ENCODE measurements at regions not wholly inside any gene's neighbourhood (a gene's known extent, or its start where the extent isn't known, plus 50 kb on each side); places are given as distances from the start of the nearest gene placed in this dataset.
A peak's percentile ranks its signal among the peaks of the same experiment; 100 is the strongest.

GRCh38 chr19:5213667-5214066 lies 126.9 kb downstream of the PTPRS start:
- H3K4me3 ChIP-seq, result no peak overlapping the region
- H3K27ac ChIP-seq, result no peak overlapping the region
- WGBS, 2 donors, result 89 to 90% methylated on average over 3 of the region's 3 CpGs
- ATAC-seq (ENCODE audit: low FRiP score in 2 of 2) (no peak), DNase-seq (no peak)
- peaks cover 18 to 77% (median 52%) of the 10 kb centered on the region in 4 donors for H3K36me3 ChIP-seq
- TF ChIP-seq, protein P1, sequence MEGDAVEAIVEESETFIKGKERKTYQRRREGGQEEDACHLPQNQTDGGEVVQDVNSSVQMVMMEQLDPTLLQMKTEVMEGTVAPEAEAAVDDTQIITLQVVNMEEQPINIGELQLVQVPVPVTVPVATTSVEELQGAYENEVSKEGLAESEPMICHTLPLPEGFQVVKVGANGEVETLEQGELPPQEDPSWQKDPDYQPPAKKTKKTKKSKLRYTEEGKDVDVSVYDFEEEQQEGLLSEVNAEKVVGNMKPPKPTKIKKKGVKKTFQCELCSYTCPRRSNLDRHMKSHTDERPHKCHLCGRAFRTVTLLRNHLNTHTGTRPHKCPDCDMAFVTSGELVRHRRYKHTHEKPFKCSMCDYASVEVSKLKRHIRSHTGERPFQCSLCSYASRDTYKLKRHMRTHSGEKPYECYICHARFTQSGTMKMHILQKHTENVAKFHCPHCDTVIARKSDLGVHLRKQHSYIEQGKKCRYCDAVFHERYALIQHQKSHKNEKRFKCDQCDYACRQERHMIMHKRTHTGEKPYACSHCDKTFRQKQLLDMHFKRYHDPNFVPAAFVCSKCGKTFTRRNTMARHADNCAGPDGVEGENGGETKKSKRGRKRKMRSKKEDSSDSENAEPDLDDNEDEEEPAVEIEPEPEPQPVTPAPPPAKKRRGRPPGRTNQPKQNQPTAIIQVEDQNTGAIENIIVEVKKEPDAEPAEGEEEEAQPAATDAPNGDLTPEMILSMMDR (IDR thresholded peaks at IDR 0.05), result no peak
- TF ChIP-seq POLR2A (IDR thresholded peaks at IDR 0.05), result no peak
- TF ChIP-seq POLR2AphosphoS5 (IDR thresholded peaks at IDR 0.05), result no peak
- TF ChIP-seq EP300 (IDR thresholded peaks at IDR 0.05), result no peak
- no peaks in the 10 kb centered on the region for H3K4me1 ChIP-seq
- H3K27me3 ChIP-seq, result no peaks in the 10 kb centered on the region
- H3K9me3 ChIP-seq, result peaks cover 0 to 3% (median 0%) of the 10 kb centered on the region in 4 donors

- no peaks in the 10 kb centered on the region for H3K27me3 ChIP-seq
- no peak overlapping the region for H3K4me3 ChIP-seq
- H3K9me3 ChIP-seq, result peaks cover 0 to 3% (median 0%) of the 10 kb centered on the region in 4 donors
- H3K4me1 ChIP-seq, result no peaks in the 10 kb centered on the region
- ATAC-seq (ENCODE audit: low FRiP score in 2 of 2) (no peak), DNase-seq (peak in 1 of 2 donors; percentile 72)
- TF ChIP-seq, protein P1 (IDR thresholded peaks at IDR 0.05), result no peak
- TF ChIP-seq POLR2A (IDR thresholded peaks at IDR 0.05), result no peak
- no peak for TF ChIP-seq EP300 (IDR thresholded peaks at IDR 0.05)
- TF ChIP-seq POLR2AphosphoS5 (IDR thresholded peaks at IDR 0.05), result no peak
- no peak overlapping the region for H3K27ac ChIP-seq
- 93 to 97% methylated on average over 14 to 30 of the region's 30 CpGs for WGBS, 2 donors
- peaks cover 15 to 69% (median 49%) of the 10 kb centered on the region in 4 donors for H3K36me3 ChIP-seq
Observed at GRCh38 chr19:5212101-5212500, 128.5 kb downstream of the PTPRS start.

DNA sequence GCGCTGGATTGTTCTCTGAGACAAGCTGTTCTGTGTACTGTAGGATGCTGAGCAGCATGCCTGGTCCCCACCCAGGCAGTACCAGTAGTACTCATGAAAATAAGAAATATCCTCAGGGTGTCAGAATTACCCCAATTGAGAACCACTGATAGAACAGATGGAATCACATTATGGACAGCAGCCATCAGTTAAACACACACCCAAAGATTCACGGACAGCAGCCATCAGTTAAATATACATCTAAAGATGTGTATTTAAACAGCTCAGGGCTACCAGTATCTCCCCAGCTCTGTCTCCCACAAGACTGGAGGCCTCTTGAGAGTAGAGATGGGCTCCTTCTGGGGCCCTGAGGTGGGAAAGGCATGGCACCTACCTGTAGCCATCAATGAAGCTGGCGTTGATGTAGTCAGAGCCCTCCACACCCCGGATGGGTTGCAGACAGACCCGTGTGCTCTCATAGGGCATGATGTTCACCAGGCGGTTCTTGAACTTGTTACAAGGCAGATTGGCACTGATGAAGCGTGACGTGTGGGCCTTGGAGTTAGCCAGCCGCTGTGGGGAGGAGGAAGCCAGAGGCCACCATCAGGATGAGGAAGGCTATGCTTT lies 129.3 kb downstream of the PTPRS start:
- no peak for ATAC-seq (ENCODE audit: low FRiP score in 2 of 2)
- H3K4me3 ChIP-seq, result no peak overlapping the region

GRCh38 chr19:5210556-5210955 lies 130.1 kb downstream of the PTPRS start:
- no peaks in the 10 kb centered on the region for H3K4me1 ChIP-seq
- peak in 1 of 2 donors; percentile 72 for DNase-seq
- 95 to 97% methylated on average over 19 to 23 of the region's 23 CpGs for WGBS, 2 donors
- H3K4me3 ChIP-seq, result no peak overlapping the region
- no peaks in the 10 kb centered on the region for H3K27me3 ChIP-seq
- TF ChIP-seq POLR2AphosphoS5 (IDR thresholded peaks at IDR 0.05), result no peak
- no peak for TF ChIP-seq POLR2A (IDR thresholded peaks at IDR 0.05)
- TF ChIP-seq EP300 (IDR thresholded peaks at IDR 0.05), result no peak
- TF ChIP-seq, protein P1 (IDR thresholded peaks at IDR 0.05), result no peak
- no peak overlapping the region for H3K27ac ChIP-seq
- peaks cover 11 to 59% (median 39%) of the 10 kb centered on the region in 4 donors for H3K36me3 ChIP-seq
- peaks cover 0 to 3% (median 0%) of the 10 kb centered on the region in 4 donors for H3K9me3 ChIP-seq
- ATAC-seq (ENCODE audit: low FRiP score in 2 of 2), result no peak

More for the DNA sequence above, 129.3 kb downstream of the PTPRS start:
- 94 to 96% methylated on average over 3 to 9 of the region's 9 CpGs for WGBS, 2 donors
- TF ChIP-seq POLR2A (IDR thresholded peaks at IDR 0.05) (no peak), POLR2AphosphoS5 (IDR thresholded peaks at IDR 0.05) (no peak)
- Histone ChIP-seq H3K27me3 (no peaks in the 10 kb centered on the region), H3K36me3 (peaks cover 15 to 65% (median 46%) of the 10 kb centered on the region in 4 donors), H3K4me1 (no peaks in the 10 kb centered on the region), H3K9me3 (peaks cover 0 to 3% (median 0%) of the 10 kb centered on the region in 4 donors), H3K27ac (no peak overlapping the region)
- DNase-seq, result no peak

DNA sequence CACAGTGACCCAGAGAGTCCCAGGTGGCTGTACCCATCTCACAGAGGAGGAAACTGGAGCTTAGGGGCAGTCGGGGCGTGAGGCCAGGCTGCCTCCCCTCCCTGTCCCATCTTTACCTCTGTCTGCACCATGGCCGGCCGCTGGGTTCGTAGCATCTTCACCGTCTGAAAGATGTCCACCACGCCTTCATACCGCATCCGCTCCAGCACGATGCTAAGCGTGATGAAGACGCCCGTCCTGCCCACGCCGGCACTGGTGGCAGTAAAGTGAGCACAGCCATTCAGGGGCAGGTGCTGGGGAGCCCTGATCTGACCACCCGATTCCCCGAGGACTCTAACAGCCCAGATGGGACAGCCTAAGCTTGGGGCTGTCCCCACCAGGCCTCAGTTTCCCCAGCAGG lies 132.8 kb downstream of the PTPRS start:
- no peak overlapping the region for H3K27ac ChIP-seq
- 95% methylated on average over 11 to 17 of the region's 17 CpGs for WGBS, 2 donors
- no peaks in the 10 kb centered on the region for H3K4me1 ChIP-seq
- H3K4me3 ChIP-seq, result no peak overlapping the region
- peaks cover 2 to 9% (median 5%) of the 10 kb centered on the region in 4 donors for H3K9me3 ChIP-seq
- no peaks in the 10 kb centered on the region for H3K27me3 ChIP-seq
- DNase-seq, result no peak
- ATAC-seq (ENCODE audit: low FRiP score in 2 of 2), result no peak
- TF ChIP-seq POLR2A (IDR thresholded peaks at IDR 0.05), result no peak
- TF ChIP-seq, protein P1 (IDR thresholded peaks at IDR 0.05), result no peak
- H3K36me3 ChIP-seq, result peaks cover 7 to 33% (median 27%) of the 10 kb centered on the region in 4 donors
